ENCODE measurements at regions not wholly inside any gene's neighbourhood (a gene's known extent, or its start where the extent isn't known, plus 50 kb on each side); places are given as distances from the start of the nearest gene placed in this dataset.

- Mint-ChIP-seq H3K4me1 (ENCODE audit: low read depth) (no peaks in the 10 kb centered on the region), H3K36me3 (ENCODE audit: insufficient read depth) (no peaks in the 10 kb centered on the region), H3K9me3 (ENCODE audit: low read depth) (peaks cover 3% of the 10 kb centered on the region), H3K27me3 (peaks cover 6% of the 10 kb centered on the region), H3K27ac (no peak overlapping the region), H3K4me3 (ENCODE audit: low read depth) (no peak overlapping the region)
- no peak for TF ChIP-seq CTCF (IDR thresholded peaks at IDR 0.05; ENCODE audit: unreplicated experiment)
- DNase-seq (ENCODE audit: low spot score, unreplicated experiment): no peak
Observed at GRCh38 chr4:108315694-108316093, 147.0 kb upstream of the LEF1 start.

- H3K27ac Mint-ChIP-seq: no peak overlapping the region
- DNase-seq (ENCODE audit: low spot score, unreplicated experiment): no peak
- H3K27me3 Mint-ChIP-seq: peaks cover 6% of the 10 kb centered on the region
- H3K36me3 Mint-ChIP-seq (ENCODE audit: insufficient read depth): no peaks in the 10 kb centered on the region
- peaks cover 3% of the 10 kb centered on the region for H3K9me3 Mint-ChIP-seq (ENCODE audit: low read depth)
- no peak for TF ChIP-seq CTCF (IDR thresholded peaks at IDR 0.05; ENCODE audit: unreplicated experiment)
- H3K4me1 Mint-ChIP-seq (ENCODE audit: low read depth): no peaks in the 10 kb centered on the region
- no peak overlapping the region for H3K4me3 Mint-ChIP-seq (ENCODE audit: low read depth)
Observed at GRCh38 chr4:108314900-108315589, 146.3 kb upstream of the LEF1 start.

DNA sequence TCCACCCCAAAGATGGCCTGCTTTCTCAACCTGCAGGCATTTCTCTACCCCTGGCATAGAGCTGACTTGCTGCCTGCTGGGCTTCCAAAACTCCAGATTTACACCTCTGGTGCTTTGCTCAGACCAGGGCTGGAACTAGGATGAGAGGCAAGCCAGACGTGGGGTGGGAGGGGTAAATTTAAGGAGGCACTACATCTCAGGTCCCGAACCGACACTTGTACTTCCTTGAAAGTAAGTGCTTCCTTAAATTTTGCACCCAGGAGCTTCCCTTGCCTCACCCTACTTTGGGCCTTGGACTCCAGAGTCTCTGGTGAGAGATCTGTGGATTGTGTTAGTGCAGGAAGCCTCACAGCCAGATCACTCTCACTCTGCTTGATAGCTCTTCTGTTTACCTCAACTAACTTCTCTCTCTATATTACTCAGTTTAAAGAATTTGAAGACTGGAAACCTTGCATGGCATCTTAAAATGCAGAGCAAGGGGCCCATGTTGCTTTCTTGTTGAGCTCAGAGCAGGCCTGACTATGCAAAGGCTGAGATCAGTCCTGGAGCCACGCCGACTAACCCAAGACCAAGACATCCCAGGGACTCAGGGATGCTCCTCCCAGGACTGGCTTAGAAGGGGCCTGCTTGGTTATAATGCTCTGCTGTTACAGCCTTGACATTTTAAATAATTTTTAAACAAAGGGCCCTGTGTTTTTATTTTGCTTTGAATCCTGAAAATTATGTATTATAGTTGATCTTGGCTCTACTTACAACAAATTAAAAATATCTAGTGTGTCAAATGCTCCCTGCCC is 145.0 kb upstream of the LEF1 start:
- H3K27ac Mint-ChIP-seq: no peak overlapping the region
- no peak overlapping the region for H3K4me3 Mint-ChIP-seq (ENCODE audit: low read depth)
- no peaks in the 10 kb centered on the region for H3K36me3 Mint-ChIP-seq (ENCODE audit: insufficient read depth)
- no peak for DNase-seq (ENCODE audit: low spot score, unreplicated experiment)
- peaks cover 6% of the 10 kb centered on the region for H3K27me3 Mint-ChIP-seq
- TF ChIP-seq CTCF (IDR thresholded peaks at IDR 0.05; ENCODE audit: unreplicated experiment): no peak
- H3K4me1 Mint-ChIP-seq (ENCODE audit: low read depth): no peaks in the 10 kb centered on the region
- H3K9me3 Mint-ChIP-seq (ENCODE audit: low read depth): peaks cover 3% of the 10 kb centered on the region

GRCh38 chr4:108311313-108311712 is 142.6 kb upstream of the LEF1 start:
- Mint-ChIP-seq H3K36me3 (ENCODE audit: insufficient read depth) (no peaks in the 10 kb centered on the region), H3K27me3 (peaks cover 6% of the 10 kb centered on the region)

More at GRCh38 chr4:108311313-108311712, 142.6 kb upstream of the LEF1 start:
- no peak overlapping the region for H3K27ac Mint-ChIP-seq
- H3K9me3 Mint-ChIP-seq (ENCODE audit: low read depth): peaks cover 3% of the 10 kb centered on the region
- no peak for TF ChIP-seq CTCF (IDR thresholded peaks at IDR 0.05; ENCODE audit: unreplicated experiment)
- no peaks in the 10 kb centered on the region for H3K4me1 Mint-ChIP-seq (ENCODE audit: low read depth)
- no peak for DNase-seq (ENCODE audit: low spot score, unreplicated experiment)
- no peak overlapping the region for H3K4me3 Mint-ChIP-seq (ENCODE audit: low read depth)

All from progenitor cell of endocrine pancreas (in vitro differentiated cells).